K562 (cell line): ENCODE measurements at regions not wholly inside any gene's neighbourhood (a gene's known extent, or its start where the extent isn't known, plus 50 kb on each side); places are given as distances from the start of the nearest gene placed in this dataset.
A peak's percentile ranks its signal among the peaks of the same experiment; 100 is the strongest.

ENCODE experiments used
- ATF3 ChIP-seq, 2 experiments: fragments of 450-650 bp in 1 of 2; sonication (generic) in 1 of 2; formaldehyde crosslinking in 1 of 2; IDR thresholded peaks in 1 of 2; conservative IDR thresholded peaks in 1 of 2; 2 replicates each; pipeline versions ENCODE4 v1.6.1 to v1.8.1; 2016 to 2023; ENCODE audit warnings: mild to moderate bottlenecking in 2 of 2, moderate library complexity in 2 of 2, inconsistent platforms in 1 of 2, missing genetic modification reagents in 1 of 2
- DLX4 ChIP-seq: fragments of 250-450 bp; sonication (Bioruptor Pico); IDR thresholded peaks from 2 replicates; pipeline ENCODE4 v1.6.1; 2021; ENCODE audit warnings: mild to moderate bottlenecking
- E4F1 ChIP-seq: fragments of 250-450 bp; sonication (Bioruptor Pico); IDR thresholded peaks from 2 replicates; pipeline ENCODE4 v1.5.0; 2021; ENCODE audit warnings: mild to moderate bottlenecking, borderline replicate concordance
- EP300 ChIP-seq: IDR thresholded peaks from 2 replicates; pipeline ENCODE4 v1.6.1; 2012; ENCODE audit warnings: low read length, improper control_type of control experiment
- ETV1 ChIP-seq: fragments of 450-650 bp; conservative IDR thresholded peaks from 2 replicates; pipeline ENCODE4 v1.6.1; 2016; ENCODE audit warnings: missing genetic modification characterization, control low read depth, low read depth, missing compliant biosample characterization
- GTF2B ChIP-seq: IDR thresholded peaks from 2 replicates; pipeline ENCODE4 v1.6.1; 2011; ENCODE audit not compliant: insufficient read length; ENCODE audit errors: extremely low read depth
- GTF2E2 ChIP-seq: fragments of 200-800 bp; sonication (Bioruptor generic); IDR thresholded peaks from 2 replicates; pipeline ENCODE4 v1.6.1; 2016; ENCODE audit warnings: missing genetic modification characterization, missing compliant biosample characterization
- KLF6 ChIP-seq: fragments of 250-450 bp; sonication (Bioruptor Pico); IDR thresholded peaks from 2 replicates; pipeline ENCODE4 v1.4.0; 2020; ENCODE audit warnings: mild to moderate bottlenecking, moderate library complexity, borderline replicate concordance
- MCM7 ChIP-seq, 2 experiments: fragments of 450-650 bp; IDR thresholded peaks; 2 replicates each; pipeline ENCODE4 v1.6.1; 2016 to 2018
- NEUROD1 ChIP-seq: fragments of 150-350 bp; IDR thresholded peaks from 2 replicates; pipeline ENCODE4 v1.6.1; 2014; ENCODE audit warnings: borderline replicate concordance, low read length, low read depth; ENCODE audit not compliant: partially characterized antibody
- POLR3G ChIP-seq: IDR thresholded peaks from 2 replicates; pipeline ENCODE4 v1.6.1; 2011; ENCODE audit not compliant: insufficient read length, insufficient replicate concordance; ENCODE audit errors: extremely low read depth
- RAD21 ChIP-seq, 2 experiments: fragments of 250-450 bp in 1 of 2; fragments of 450-650 bp in 1 of 2; sonication (Bioruptor Pico) in 1 of 2; formaldehyde crosslinking in 1 of 2; IDR thresholded peaks in 1 of 2; conservative IDR thresholded peaks in 1 of 2; 2 replicates each; pipeline versions ENCODE4 v1.4.0 to v1.8.0; 2020 to 2022; ENCODE audit warnings: mild to moderate bottlenecking in 2 of 2, moderate library complexity in 1 of 2
- RUNX1 ChIP-seq: sonication (generic); IDR thresholded peaks from 2 replicates; pipeline ENCODE4 v1.6.1; 2016; ENCODE audit warnings: antibody characterized with exemption, low read depth
- SNIP1 ChIP-seq: fragments of 450-650 bp; IDR thresholded peaks from 2 replicates; pipeline ENCODE4 v1.7.1; 2017; ENCODE audit warnings: low read depth, mild to moderate bottlenecking
- SRSF3 ChIP-seq: fragments of 200-400 bp; formaldehyde crosslinking; IDR thresholded peaks from 2 replicates; pipeline ENCODE4 v1.6.1; 2016; ENCODE audit warnings: mild to moderate bottlenecking, low read length, moderate library complexity; ENCODE audit not compliant: insufficient read depth
- SRSF7 ChIP-seq: fragments of 200-400 bp; formaldehyde crosslinking; optimal IDR thresholded peaks from 2 replicates; pipeline ENCODE3; 2017; ENCODE audit warnings: mild to moderate bottlenecking, low read depth, low read length
- ZFP1 ChIP-seq: fragments of 450-650 bp; formaldehyde crosslinking; IDR thresholded peaks from 2 replicates; pipeline ENCODE4 v1.4.0; 2020; ENCODE audit warnings: mild to moderate bottlenecking, mixed read lengths
- ZFP91 ChIP-seq: sonication (generic); formaldehyde crosslinking; IDR thresholded peaks from 2 replicates; pipeline ENCODE4 v1.8.0; 2022; ENCODE audit warnings: mild to moderate bottlenecking, missing genetic modification reagents
- ZKSCAN3 ChIP-seq: fragments of 250-450 bp; sonication (Bioruptor Pico); IDR thresholded peaks from 2 replicates; pipeline ENCODE4 v1.4.0; 2020
- ZNF197 ChIP-seq: fragments of 200-800 bp; sonication (Bioruptor generic); IDR thresholded peaks from 2 replicates; pipeline ENCODE4 v1.6.1; 2016; ENCODE audit warnings: low read depth, missing genetic modification characterization, missing compliant biosample characterization
- ZNF316 ChIP-seq: fragments of 450-650 bp; IDR thresholded peaks from 2 replicates; pipeline ENCODE4 v1.6.1; 2016
- ZNF644 ChIP-seq: fragments of 200-800 bp; sonication (Bioruptor generic); IDR thresholded peaks from 2 replicates; pipeline ENCODE4 v1.6.1; 2016; ENCODE audit warnings: low read depth, missing genetic modification characterization, missing compliant biosample characterization

- TF ChIP-seq POLR3G: no peak
- peak; percentile 25 to 57 for TF ChIP-seq RAD21 (CRISPR knock-in tag; conservative IDR thresholded peaks at IDR 0.05 in 1 of 2, IDR thresholded peaks at IDR 0.05 in 1 of 2)
- peak; percentile 52 for TF ChIP-seq ATF3 (IDR thresholded peaks at IDR 0.05)
- no peak for TF ChIP-seq ATF3 (CRISPR knock-in tag; conservative IDR thresholded peaks at IDR 0.05)
- TF ChIP-seq ZFP1 (CRISPR knock-in tag): no peak
- no peak for TF ChIP-seq E4F1 (CRISPR knock-in tag)
- no peak for TF ChIP-seq SNIP1
- TF ChIP-seq ZFP91 (CRISPR knock-in tag): no peak
- TF ChIP-seq ZNF197 (CRISPR knock-in tag): peak; percentile 89; the same call in 1 of the 2 replicates
- TF ChIP-seq ETV1: peak; percentile 100
- peak; percentile 100 for TF ChIP-seq EP300
- TF ChIP-seq GTF2B: no peak
- no peak for TF ChIP-seq SRSF3
- no peak for TF ChIP-seq ZNF316
- TF ChIP-seq DLX4 (CRISPR knock-in tag): no peak
- no peak for TF ChIP-seq ZKSCAN3 (CRISPR knock-in tag)
- peak; percentile 79; the same call in 1 of the 2 replicates for TF ChIP-seq KLF6 (CRISPR knock-in tag)
- peak; percentile 97 for TF ChIP-seq NEUROD1
- TF ChIP-seq ZNF644: peak; percentile 93
- TF ChIP-seq SRSF7: no peak
- TF ChIP-seq MCM7 (IDR thresholded peaks at IDR 0.05): no peak
- peak; percentile 25; the same call in 1 of the 2 replicates for TF ChIP-seq GTF2E2
- peak; percentile 94 for TF ChIP-seq RUNX1
Measured at GRCh38 chr3:72144773-72145505, 360.0 kb upstream of the PROK2 start (continued).
